ENCODE measurements at regions not wholly inside any gene's neighbourhood (a gene's known extent, or its start where the extent isn't known, plus 50 kb on each side); places are given as distances from the start of the nearest gene placed in this dataset.

DNA sequence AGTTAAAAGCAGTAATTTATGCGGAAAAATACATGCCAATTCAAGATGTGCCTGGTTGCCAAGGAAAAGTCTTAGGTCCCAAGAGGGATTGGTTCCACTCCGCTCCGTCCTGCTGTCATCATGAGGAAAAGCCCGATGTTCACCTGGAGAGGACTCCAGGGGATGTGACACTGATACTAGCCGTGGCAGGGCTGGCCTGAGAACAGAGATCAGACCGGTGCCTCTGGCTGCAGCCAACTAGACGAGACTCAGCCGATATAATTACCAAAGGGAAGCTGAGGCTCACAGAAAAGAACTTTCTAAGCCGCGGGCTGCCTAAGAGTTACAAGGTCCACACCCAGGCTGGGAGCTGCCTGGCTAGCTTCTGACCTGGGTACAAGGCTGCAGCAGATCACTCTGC, 81.3 kb upstream of the UNC5B start:
- TF ChIP-seq, protein P1, sequence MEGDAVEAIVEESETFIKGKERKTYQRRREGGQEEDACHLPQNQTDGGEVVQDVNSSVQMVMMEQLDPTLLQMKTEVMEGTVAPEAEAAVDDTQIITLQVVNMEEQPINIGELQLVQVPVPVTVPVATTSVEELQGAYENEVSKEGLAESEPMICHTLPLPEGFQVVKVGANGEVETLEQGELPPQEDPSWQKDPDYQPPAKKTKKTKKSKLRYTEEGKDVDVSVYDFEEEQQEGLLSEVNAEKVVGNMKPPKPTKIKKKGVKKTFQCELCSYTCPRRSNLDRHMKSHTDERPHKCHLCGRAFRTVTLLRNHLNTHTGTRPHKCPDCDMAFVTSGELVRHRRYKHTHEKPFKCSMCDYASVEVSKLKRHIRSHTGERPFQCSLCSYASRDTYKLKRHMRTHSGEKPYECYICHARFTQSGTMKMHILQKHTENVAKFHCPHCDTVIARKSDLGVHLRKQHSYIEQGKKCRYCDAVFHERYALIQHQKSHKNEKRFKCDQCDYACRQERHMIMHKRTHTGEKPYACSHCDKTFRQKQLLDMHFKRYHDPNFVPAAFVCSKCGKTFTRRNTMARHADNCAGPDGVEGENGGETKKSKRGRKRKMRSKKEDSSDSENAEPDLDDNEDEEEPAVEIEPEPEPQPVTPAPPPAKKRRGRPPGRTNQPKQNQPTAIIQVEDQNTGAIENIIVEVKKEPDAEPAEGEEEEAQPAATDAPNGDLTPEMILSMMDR (conservative IDR thresholded peaks at IDR 0.05; ENCODE audit: low read depth, low read length), result no peak
- DNase-seq (ENCODE audit: low read depth), result no peak
- no peak overlapping the region for H3K4me3 ChIP-seq (ENCODE audit: low read depth, low read length)

DNA sequence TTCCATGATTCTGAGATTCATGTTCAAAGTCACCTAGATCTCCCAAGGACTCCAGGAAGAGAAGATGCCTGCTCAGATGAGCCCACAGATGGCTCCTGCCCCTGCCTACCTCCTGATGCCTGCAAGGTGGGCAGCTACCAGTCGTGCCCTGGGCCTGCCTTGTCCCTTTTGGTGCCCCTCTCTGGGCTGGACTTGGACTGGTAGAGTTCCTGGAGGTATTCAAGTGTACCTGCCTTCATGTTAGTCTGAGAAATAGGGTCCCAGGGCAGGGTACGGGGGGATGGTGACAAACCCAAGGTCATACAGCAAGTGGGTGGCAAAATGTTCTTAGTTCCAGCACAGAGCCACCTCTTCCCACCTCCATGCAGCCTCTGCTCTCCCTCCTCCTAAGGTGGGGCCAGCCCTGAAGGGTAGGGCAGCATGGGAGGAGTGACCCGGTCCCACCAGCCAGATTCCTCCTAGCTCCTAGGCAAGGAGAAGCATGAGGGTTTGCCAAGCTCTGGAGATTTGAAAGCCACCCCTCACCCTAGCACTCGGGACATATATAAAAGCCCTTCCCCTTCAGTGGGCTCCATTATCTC, 80.8 kb upstream of the UNC5B start:
- DNase-seq (ENCODE audit: low read depth), result no peak
- no peak overlapping the region for H3K4me3 ChIP-seq (ENCODE audit: low read depth, low read length)
- TF ChIP-seq, protein P1 (conservative IDR thresholded peaks at IDR 0.05; ENCODE audit: low read depth, low read length), result no peak

GRCh38 chr10:71132321-71132810, 80.0 kb upstream of the UNC5B start:
- H3K4me3 ChIP-seq (ENCODE audit: low read depth, low read length), result no peak overlapping the region
- TF ChIP-seq, protein P1 (conservative IDR thresholded peaks at IDR 0.05; ENCODE audit: low read depth, low read length), result no peak
- no peak for DNase-seq (ENCODE audit: low read depth)

DNA sequence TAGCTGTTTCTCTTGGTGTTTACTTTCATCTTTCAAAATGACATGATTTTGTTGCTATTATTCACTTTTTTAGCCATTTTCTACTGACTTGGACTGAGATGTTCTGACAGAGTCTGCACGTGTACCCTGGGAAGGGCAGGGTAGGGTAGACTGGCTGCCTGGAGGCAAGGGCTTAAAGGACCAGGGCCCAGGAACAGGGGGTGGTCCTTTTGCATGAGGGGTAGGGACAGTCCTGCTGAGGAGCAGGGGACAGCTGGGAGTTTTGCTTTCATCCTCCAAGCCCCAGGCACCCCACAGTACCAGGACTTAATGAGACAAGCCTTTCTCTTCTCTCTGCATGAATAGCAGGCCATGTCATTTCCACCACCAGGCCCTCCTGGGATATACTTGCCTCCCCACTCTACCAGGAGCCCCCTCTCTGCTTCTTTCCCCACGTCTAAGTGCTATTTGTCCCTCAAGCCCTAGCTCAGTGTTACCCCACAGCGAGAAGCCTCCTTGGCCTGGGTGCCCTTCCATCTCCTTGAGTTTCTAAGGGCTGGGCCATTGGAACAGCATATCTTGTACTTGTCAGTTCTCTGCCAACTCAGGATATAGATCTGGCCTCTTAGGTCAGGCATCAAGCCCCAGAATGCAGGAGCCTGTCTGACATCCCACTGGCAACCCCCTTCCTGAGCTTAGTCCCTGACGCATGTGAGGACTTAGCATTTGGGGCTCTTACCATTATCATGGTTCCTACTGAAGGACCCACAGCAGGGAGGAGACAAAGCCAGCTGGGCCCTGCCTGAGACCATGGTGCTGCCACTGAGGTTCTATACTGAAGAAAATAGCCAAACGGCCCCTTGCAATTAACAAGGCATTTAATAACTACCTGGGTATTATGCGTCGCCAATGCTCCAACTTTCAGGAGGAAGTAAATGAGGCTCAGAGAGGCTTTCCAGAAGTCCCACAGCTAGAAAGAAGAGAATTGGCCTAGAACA, 78.4 kb upstream of the UNC5B start:
- no peak for DNase-seq (ENCODE audit: low read depth)
- H3K4me3 ChIP-seq (ENCODE audit: low read depth, low read length), result no peak overlapping the region
- TF ChIP-seq, protein P1 (conservative IDR thresholded peaks at IDR 0.05; ENCODE audit: low read depth, low read length), result no peak

GRCh38 chr10:71134732-71135211, 77.6 kb upstream of the UNC5B start:
- H3K4me3 ChIP-seq (ENCODE audit: low read depth, low read length), result no peak overlapping the region
- DNase-seq (ENCODE audit: low read depth), result no peak
- TF ChIP-seq, protein P1 (conservative IDR thresholded peaks at IDR 0.05; ENCODE audit: low read depth, low read length), result no peak

DNA sequence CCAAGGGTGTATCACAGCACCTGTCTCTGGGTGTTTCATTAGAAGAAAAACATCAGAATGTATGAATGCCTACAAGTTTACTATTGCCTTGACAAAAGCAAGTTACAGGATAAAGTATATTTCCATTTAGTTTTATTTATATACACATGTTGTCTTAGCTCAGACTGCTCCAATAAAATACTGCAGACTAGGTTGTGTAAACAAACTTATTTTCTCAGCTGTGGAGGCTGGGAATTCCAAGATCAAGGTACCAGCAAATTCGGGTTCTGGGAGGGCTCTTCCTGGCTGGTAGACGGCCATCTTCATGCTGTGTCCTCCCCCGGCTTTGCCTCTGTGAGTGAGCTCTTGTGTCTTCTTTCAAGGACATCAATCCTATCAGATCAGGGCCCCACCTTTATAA, 77.1 kb upstream of the UNC5B start:
- DNase-seq (ENCODE audit: low read depth), result no peak
- no peak overlapping the region for H3K4me3 ChIP-seq (ENCODE audit: low read depth, low read length)
- TF ChIP-seq, protein P1 (conservative IDR thresholded peaks at IDR 0.05; ENCODE audit: low read depth, low read length), result no peak
